Activated CD8-positive, alpha-beta T cell treated with anti-CD3 and anti-CD28 coated beads for 36 hours (primary cell): ENCODE measurements at regions not wholly inside any gene's neighbourhood (a gene's known extent, or its start where the extent isn't known, plus 50 kb on each side); places are given as distances from the start of the nearest gene placed in this dataset.

Experiments used
- ATAC-seq: fragments of 200-7000 bp; cut with Tn5 transposase; one replicate; pipeline ENCODE4 v1.10.0; 2021; ENCODE audit warnings: mild to moderate bottlenecking, moderate library complexity
- CTCF ChIA-PET: fragments of 350-600 bp; sonication (Branson Sonifier 250); formaldehyde crosslinking; loops from one replicate; lab custom pipeline; 2021; ENCODE audit warnings: antibody characterized with exemption; lab: Charles Lee
- POLR2A ChIA-PET: fragments of 350-600 bp; sonication (Branson Sonifier 250); formaldehyde crosslinking; loops from one replicate; lab custom pipeline; 2021; ENCODE audit warnings: antibody characterized with exemption; lab: Charles Lee
- DNase-seq: peaks from one replicate; pipeline ENCODE4 v3.0.0-alpha.2; 2020
- H3K27ac Mint-ChIP-seq: one replicate; pipeline ENCODE4 v1.8.0; 2021; ENCODE audit warnings: mild to moderate bottlenecking, mixed read lengths
- H3K27me3 Mint-ChIP-seq: one replicate; pipeline ENCODE4 v1.8.0; 2021; ENCODE audit warnings: mixed read lengths
- H3K36me3 Mint-ChIP-seq: one replicate; pipeline ENCODE4 v1.8.0; 2021; ENCODE audit warnings: low read depth, mixed read lengths
- H3K4me1 Mint-ChIP-seq: one replicate; pipeline ENCODE4 v1.8.0; 2021; ENCODE audit warnings: low read depth, mixed read lengths
- H3K4me3 Mint-ChIP-seq: one replicate; pipeline ENCODE4 v1.8.0; 2021; ENCODE audit warnings: mild to moderate bottlenecking, moderate library complexity, mixed read lengths
- H3K9me3 Mint-ChIP-seq: one replicate; pipeline ENCODE4 v1.8.0; 2021; ENCODE audit warnings: mixed read lengths
- CTCF ChIP-seq: fragments of 200-600 bp; IDR thresholded peaks from one replicate; pipeline ENCODE4 v1.8.0; 2022; ENCODE audit warnings: antibody characterized with exemption, mild to moderate bottlenecking
- intact Hi-C: fragments of 100-400 bp; cut with micrococcal nuclease; formaldehyde crosslinking; loops from one replicate; pipeline ENCODE4 v1.10.0; 2022

- H3K9me3 Mint-ChIP-seq = peaks cover 8% of the 10 kb centered on the region
- POLR2A ChIA-PET = no interaction called here
Observed at GRCh38 chr2:134109246-134109645, 144.6 kb upstream of the MGAT5 start.

DNA sequence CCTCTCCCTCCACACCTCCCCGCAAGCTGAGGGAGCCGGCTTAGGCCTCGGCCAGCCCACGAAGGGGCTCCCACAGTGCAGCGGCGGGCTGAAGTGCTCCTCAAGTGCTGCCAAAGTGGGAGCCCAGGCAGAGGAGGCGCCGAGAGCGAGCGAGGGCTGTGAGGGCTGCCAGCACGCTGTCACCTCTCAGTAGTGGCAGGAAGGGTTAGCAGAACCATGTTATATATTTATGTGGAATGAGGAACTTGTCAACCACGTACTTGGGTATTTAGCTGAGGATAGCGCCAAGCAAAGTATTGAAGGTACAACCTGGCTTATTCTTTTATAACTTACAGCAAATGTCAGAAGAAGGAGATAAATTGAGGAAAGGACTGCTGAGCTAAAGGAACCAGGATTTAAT is 144.1 kb upstream of the MGAT5 start:
- POLR2A ChIA-PET = no interaction called here
- no peak for DNase-seq
- Mint-ChIP-seq H3K4me3 (no peak overlapping the region), H3K27me3 (peaks cover 3% of the 10 kb centered on the region), H3K9me3 (peaks cover 7% of the 10 kb centered on the region), H3K4me1 (peaks cover 7% of the 10 kb centered on the region), H3K36me3 (no peaks in the 10 kb centered on the region), H3K27ac (no peak overlapping the region)
- intact Hi-C loops = no loop called here
- CTCF ChIA-PET = interaction anchor here (1.3 to 1.7 kb wide), 2 partner anchors 9 to 292 kb away, joined by 3 to 4 read pairs; no protein-coding TSS in a partner anchor
- ATAC-seq = no peak
- TF ChIP-seq CTCF = no peak

More at GRCh38 chr2:134109246-134109645, 144.6 kb upstream of the MGAT5 start:
- Mint-ChIP-seq H3K36me3 (no peaks in the 10 kb centered on the region), H3K4me1 (peaks cover 12% of the 10 kb centered on the region), H3K27ac (no peak overlapping the region), H3K27me3 (peaks cover 3% of the 10 kb centered on the region), H3K4me3 (no peak overlapping the region)
- ATAC-seq (no peak), DNase-seq (no peak)
- CTCF ChIA-PET = interaction anchor here (1.3 to 1.7 kb wide), 2 partner anchors 9 to 293 kb away, joined by 3 to 4 read pairs; no protein-coding TSS in a partner anchor
- TF ChIP-seq CTCF = no peak
- intact Hi-C loops = no loop called here

DNA sequence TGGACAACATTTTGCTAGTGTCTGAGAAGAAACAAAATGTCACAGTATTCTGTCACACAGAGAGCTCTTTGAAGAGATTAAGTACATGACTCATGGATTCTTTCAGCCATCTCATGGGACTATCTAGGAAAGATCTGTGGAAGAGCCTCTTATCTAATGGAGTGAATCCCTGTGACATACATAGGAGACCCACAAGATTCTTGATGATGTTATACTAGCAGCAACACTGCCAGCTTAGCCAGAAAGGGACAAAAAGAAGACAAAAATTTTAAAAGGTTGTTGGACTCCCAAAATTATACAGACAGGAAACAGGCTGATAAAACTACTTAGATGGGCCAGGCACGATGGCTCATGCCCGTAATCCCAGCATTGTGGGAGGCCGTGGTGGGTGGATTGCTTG is 143.3 kb upstream of the MGAT5 start:
- Mint-ChIP-seq H3K4me3 (no peak overlapping the region), H3K4me1 (no peaks in the 10 kb centered on the region), H3K27me3 (peaks cover 3% of the 10 kb centered on the region), H3K9me3 (no peaks in the 10 kb centered on the region), H3K36me3 (no peaks in the 10 kb centered on the region), H3K27ac (no peak overlapping the region)
- intact Hi-C loops = no loop called here
- ChIA-PET POLR2A (no interaction called here), CTCF (interaction anchor here (1.1 to 1.7 kb wide), 2 partner anchors 8 to 301 kb away, joined by 4 to 7 read pairs; no protein-coding TSS in a partner anchor)
- DNase-seq = no peak
- no peak for ATAC-seq
- no peak for TF ChIP-seq CTCF

GRCh38 chr2:134117676-134118075 is 136.2 kb upstream of the MGAT5 start:
- Mint-ChIP-seq H3K27me3 (peaks cover 2% of the 10 kb centered on the region), H3K36me3 (no peaks in the 10 kb centered on the region), H3K4me1 (peaks cover 24% of the 10 kb centered on the region), H3K27ac (no peak overlapping the region), H3K4me3 (no peak overlapping the region), H3K9me3 (no peaks in the 10 kb centered on the region)
- no peak for TF ChIP-seq CTCF
- POLR2A ChIA-PET = interaction anchor here (1.0 to 2.1 kb wide), 4 partner anchors 57 to 295 kb away, joined by 3 to 15 read pairs (median 5); no protein-coding TSS in a partner anchor
- no peak for ATAC-seq
- intact Hi-C loops = loop anchor here (2.0 to 5.0 kb wide), 4 partner anchors 51 to 295 kb away; no protein-coding TSS in a partner anchor
- no peak for DNase-seq
- CTCF ChIA-PET = interaction anchor here (0.7 to 8.0 kb wide), 37 partner anchors 10 to 800 kb away, joined by 3 to 114 read pairs (median 6); partner anchors contain the start of gene MGAT5
